GM18909 (cell line): ENCODE measurements at regions not wholly inside any gene's neighbourhood (a gene's known extent, or its start where the extent isn't known, plus 50 kb on each side); places are given as distances from the start of the nearest gene placed in this dataset.

Experiments
- ATAC-seq: cut with Tn5 transposase; IDR thresholded peaks from one replicate; pipeline ENCODE4 v1.9.1; 2021; ENCODE audit warnings: mild to moderate bottlenecking; ENCODE audit not compliant: unreplicated experiment, poor library complexity

DNA sequence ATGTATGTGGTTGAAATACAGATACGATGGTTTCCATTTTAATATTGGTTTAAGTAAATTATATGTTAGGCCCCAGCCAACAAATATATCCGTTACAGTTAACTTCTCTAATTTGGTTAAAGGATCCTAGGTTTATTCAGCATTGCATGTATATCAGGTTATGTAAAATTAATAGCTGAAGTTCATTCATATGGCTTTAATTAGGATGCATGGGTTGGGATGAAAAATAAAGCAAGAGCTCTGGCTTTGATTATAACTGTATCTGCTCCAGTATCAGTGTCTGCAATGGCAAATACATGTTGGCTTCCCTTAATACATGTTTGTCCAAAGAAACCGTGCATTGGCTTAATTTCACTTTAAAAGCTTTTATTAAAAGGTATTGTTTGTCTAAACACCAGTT, 435.7 kb upstream of the SETBP1 start:
- no peak for ATAC-seq

DNA sequence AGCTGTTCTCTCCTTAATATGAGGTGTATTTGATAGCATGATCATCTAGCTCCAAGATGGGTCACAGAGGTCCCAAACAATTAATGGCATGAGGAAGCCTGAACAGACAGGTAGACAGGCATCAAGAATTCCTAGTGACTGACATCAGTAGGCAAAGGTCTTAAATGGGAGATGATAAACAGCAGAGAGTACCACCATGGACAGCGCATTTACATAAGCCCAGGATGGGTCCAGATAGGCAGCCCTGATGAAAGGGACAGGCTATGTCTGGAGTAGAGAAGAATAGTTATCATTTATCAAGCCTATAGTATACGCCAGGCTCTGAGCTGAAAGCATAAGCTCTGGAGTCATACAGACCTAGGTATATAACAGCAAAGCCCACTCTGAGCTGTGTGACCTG, 434.7 kb upstream of the SETBP1 start:
- no peak for ATAC-seq

DNA sequence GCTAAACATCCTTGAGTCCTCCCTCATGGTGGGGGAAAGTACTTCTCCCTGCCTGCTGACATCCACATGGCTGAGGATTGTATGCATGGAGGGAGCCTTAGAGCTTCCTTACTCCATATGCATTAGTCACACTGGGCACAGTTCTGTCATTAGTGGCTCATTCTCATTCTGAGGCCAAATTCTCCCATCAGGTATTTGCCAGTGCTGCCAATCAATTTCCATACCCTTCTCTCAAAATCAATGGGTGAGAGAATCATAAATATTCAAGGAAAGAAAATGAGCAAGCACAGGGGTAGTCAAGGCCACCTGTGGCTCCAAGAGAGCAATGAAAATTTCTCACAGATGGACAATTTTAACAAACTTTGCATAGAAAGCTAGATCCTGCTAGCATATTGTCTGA, 422.6 kb upstream of the SETBP1 start:
- no peak for ATAC-seq

DNA sequence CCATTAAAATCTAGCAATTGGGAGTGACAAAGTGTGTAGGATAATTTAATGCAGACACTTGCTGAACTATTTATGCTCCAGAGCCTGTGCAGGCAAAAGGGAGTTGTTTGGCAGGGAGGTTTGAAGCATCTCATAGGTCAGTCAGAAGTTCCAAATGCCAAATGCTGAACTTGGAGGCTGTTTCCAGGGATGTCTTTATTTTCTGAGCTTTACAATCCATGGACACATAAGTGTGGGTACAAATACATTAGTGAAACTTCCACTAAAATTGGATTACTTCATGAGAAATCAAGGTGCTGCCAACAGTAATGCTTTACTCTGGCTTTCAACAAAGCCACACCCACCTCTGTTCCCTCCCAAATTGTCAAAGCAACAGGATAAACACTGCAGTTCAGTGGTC, 422.1 kb upstream of the SETBP1 start:
- no peak for ATAC-seq

DNA sequence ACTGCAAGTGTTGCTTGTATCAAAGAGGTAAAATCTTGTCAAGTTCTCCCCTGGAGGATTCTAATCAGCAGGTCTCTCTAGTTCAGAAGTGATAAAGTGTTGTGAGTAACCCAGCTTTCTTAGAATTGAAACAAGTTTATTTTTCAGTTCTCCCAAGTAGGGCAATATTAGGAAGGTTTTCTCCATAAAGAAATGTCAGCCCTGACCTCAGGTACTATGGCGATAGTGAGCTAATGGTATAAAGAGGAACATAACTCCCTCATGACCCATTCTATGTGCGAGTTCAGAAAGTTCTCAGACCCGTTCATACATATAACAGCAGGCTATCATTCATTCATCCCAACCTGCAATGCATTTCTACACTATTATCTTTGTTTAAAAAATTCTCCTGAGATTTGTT, 421.1 kb upstream of the SETBP1 start:
- no peak for ATAC-seq

DNA sequence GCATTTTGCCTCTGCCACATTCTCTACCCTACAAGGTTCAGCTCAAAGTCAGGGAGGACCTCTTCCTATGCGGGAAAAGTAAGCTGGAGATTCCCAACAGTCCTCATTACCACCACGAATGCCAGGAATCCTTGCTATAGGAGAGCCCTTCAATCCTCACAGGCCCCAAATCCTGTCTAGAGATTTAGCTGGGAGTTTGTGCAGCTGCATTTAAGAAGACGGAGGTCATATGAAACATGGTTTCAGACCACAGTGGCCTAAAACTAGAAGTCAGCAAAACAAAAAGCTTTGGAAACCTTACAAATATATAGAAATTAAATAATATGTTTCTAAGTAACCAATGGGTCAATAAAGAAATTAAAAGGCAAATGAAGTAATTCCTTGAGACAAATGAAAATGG, 415.3 kb upstream of the SETBP1 start:
- ATAC-seq, result no peak

DNA sequence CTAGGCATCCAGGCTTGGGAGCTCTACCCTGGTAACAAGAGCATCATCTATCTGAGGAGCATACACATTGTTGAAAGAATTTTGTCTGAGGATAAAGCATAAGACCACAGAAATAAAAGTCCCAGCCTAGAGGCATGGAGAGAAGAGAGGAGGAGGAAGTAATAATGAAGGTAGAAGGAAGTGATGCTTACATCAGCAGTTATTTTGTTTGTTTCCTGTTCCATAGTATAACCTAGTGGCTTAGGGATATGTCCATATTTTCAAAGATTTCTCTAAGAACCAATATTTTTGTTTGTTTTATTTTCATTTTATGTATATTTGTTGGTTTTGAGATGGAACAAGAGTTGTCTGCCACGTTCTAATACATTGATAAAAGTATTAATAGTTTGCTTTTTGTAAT, 407.4 kb upstream of the SETBP1 start:
- no peak for ATAC-seq

DNA sequence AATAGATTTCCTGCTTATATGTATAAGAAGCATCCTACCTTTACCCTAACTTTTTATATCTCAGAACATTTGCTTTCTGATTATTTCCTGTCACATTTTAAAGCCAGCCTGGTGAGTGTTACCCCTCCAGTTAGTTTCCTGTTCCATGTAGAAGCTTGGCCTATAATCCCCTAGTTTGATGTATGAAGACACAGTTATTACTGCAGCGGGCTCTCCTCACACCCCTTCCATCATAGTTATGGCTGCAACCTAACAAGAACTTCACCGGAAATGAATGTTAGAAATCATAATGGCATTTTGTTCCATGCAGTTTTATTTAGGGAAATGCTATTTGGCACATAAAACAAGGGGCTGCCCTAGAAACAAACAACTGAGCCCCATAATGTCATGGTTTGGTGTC, 400.2 kb upstream of the SETBP1 start:
- no peak for ATAC-seq

DNA sequence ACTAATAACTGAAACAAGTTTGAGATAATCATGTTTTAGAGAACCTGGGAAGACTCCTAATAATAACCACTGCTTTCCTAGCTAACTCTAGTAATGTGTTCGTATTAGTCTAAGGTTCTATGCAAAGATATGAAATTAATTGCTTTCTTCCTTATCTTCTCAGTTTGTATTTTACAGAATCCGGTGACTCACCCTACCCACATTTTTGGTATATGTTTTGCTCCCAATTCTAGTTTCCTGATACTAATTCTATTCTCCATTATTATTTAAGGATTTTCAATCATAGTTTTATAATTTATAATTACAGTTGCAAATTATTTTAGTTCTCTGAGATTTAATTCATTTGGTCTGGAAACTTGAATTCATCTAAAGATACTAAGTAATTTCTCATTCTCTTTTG, 394.6 kb upstream of the SETBP1 start:
- no peak for ATAC-seq

DNA sequence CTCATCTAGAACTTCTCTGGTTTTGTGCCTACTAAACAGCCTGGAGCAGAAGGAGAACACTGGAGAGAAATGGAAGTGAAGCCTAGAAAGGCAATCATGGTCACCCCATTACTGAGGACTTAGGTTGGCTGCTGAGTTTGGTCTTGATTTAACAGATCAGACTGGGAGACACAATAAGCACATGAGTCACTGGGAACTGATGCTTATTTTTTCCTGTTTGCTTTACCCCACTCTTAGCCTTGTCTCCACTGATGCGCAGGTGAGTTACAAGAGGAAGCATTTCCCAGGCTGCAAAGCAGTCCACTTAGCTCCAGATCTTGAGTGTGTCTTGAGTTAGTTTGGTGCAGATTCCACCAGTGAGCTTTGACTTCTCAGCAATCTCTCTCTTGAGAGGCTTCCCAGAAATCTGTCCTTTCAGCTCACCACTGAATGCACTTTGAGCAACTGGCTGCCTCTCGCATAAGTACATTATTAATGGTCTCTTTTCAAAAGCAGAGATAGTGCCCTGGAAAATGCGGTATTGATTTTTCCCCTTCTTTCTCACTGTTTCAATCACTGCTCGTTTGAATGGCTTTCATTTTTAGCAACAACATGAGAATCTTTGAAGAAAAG, 390.2 kb upstream of the SETBP1 start:
- no peak for ATAC-seq

DNA sequence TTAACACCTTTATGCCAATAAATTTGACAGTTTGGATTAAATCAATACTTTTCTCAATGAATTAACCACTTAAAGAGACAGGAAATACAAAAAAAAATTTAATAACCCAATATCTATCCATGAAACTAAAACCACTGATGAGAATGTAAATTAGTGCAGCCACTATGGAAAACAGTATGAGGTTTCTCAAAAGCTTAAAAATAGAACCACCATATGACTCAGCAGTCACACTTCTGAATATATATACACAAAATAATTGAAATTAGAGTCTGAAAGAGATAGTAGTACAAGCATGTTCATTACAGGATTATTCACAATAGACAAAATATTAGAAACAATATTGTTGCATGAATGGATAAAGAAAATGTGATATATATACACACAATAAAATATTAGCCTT, 382.1 kb upstream of the SETBP1 start:
- ATAC-seq, result no peak

DNA sequence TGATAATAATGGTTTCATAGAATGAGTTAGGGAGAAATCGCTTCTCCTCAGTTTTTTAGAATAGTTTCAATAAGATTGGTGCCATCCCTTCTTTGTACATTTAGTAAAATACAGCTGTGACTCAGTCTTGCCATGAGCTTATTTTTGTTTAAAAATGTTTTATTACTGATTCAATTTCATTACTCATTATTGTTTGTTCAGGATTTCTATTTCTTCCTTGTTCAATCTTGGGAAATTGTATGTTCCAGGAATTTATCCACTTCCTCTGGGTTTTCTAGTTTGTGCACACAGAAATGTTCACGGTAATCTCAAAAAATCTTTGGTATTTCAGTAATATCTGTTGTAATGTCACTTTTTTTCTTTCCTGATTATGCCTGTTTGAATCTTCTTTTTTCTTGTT, 371.5 kb upstream of the SETBP1 start:
- no peak for ATAC-seq

DNA sequence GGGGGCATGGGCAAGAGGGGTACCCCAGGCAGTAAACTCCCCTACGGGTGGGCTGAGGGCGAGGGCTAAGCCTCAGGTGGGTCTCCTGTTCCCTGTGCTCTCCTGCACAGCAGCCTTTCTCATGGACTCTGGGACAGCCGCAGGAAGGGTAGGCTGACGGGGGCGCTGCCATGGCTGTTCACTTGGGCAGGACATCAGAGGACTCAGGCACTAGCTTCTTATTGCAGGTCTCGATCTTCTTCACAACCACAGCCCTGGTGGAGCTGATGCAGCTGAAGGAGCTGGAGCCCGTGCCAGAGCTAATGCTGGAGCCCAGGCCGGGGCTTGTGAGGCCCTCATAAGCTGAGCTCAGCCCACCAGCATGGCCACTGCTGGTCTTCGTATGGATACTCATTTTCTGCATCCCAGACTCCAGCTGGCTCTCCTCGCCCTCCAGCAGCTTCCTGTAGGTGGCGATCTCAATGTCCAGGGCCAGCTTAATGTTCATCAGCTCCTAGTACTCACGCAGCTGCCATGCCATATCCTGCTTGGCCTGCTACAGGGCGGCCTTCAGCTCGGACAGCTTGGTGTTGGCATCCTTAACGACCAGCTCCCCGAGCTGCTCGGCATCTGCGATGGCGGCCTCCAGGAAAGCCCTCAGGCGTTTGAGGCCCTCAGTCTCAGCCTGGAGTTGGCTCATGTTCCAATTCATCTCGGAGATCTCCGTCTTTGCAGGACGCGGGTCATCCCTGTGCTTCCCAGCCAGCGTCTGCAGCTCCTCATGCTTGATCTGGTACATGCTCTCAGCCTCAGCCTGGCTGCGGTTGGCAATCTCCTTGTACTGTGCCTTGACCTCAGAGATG, 359.8 kb upstream of the SETBP1 start:
- no peak for ATAC-seq

DNA sequence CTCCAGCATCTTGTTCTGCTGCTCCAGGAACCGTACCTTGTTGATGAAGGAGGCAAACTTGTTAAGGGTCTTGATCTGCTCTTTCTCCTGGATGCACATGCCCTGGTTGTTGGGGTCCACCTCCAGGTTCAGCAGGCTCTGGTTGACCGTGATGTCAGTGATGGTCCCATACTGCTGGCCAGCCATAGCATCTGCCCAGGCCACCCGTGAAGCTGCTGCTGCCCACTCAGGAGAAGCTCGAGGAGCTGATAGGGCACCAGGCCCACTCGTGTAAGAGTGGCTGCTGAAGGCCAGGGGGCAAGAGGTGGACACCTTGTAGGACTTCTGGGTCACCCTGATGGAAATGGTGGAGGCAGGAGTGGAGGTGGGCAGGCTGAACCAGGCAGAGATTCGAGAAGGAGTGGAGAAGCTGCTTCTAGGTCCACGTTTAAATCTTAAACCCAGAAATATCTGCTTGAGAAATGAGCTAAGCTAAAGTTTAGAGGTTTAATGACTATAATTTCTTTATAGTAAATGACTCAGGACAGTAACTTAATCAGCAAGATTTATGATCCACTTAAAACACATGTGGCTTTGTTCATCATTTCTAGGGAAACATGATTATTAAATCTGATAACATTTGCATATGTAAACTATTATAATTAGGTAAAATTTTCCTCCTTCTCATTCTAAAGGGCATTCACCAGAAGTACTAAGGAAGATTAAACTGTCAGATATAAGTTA, 358.7 kb upstream of the SETBP1 start:
- no peak for ATAC-seq

DNA sequence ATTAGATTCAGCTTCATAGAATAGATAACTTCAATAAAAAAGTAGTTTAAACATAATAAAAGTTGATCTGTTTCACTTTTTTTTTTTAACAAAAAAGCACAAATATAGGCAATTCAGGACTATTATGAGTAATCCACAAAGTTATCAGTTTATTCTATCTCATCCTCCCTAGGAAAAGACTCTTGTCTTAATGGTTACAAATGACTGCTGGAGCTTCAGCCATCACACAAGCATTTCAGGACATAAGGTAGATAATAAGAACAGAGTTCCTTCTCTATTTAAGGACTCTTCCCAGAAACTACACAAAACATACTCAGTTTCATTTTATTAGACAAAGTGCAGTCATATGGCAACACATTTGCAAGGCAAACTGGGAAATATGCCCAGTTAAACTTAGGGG, 357.6 kb upstream of the SETBP1 start:
- no peak for ATAC-seq

DNA sequence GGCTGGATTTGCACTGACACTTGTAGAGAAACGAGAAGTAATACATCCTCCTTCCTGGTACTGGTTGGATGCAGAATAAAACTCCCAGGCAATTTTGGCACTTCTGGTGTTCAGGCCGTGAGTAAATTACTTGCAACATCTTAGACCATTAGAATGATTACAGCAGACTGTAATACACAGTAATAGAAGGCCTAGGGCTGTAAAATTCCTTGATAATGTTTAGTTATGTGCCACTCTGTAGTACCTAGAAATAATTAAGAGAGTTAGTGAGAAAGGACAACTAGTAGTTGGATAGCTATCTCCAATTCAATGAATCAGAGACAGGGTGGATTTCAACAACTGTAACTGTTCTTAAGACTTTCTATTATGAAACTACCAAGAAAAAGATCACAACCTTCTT, 356.3 kb upstream of the SETBP1 start:
- no peak for ATAC-seq

DNA sequence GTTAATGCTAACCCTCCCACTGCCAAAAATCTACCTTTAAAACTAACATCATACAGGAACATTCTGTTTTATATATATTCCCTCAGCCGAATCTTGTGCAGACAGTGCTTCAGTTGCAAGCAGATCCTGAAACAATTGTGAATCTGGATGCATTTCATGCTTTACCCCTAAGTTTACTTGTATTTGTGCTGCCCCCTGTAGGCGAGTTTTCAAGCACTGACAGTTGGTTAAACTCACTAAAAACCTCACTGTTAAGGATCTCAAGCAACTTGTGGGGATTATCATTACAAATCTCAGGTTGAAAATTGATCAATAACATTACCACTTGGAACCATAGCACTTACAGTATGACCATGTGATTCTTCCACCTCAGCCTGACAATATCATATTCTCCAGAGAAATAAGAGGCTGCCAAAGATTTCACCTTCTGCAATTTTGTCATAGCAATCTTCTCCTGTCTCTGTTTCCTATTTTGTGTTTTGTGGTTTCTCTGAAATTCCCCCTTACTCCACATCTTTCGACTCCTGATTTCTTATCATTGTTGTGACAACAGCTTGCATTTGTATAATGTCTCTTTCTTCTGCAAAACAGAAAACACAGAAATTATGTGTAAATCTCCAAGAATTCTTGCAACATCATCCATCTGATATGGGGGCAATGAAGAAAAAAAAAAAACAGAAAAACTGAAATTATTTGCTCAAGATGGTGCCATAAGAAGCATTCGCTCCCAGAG, 354.6 kb upstream of the SETBP1 start:
- ATAC-seq, result no peak

DNA sequence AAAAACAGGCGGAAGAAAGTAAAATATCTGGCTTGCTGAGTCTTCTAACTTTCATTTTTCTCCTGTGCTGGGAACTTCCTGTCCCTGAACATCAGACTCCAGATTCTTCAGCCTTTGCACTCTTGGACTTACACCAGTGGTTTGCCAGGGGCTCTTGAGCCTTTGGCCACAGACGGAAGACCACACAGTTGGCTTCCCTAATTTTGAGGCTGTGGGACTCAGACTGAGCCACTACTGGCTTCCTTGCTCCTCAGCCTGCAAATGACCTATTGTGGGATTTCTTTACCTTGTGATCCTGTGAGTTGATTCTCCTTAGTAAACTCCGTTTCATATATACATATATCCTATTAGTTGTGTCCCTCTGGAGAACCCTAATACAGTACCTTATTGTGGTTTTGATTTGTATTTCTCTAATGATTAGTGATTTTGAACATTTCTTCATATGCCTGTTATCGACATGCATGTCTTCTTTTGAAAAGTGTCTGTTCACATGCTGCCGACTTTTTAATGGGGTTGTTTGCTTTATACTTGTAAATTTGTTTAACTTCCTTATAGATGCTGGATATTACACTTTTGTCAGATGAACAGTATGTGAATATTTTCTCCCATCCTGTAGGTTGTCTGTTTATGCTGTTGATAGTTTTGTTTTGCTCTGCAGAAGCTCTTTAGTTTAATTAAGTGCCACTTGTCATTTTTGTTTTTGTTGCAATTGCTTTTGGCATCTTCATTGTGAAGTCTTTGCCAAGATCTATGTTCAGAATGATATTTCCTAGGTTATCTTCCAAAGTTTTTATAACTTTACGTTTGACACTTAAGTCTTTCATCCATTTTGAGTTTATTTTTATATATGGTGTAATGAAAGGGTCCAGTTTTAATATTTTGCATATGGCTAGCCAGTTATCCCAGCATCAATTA, 348.8 kb upstream of the SETBP1 start:
- no peak for ATAC-seq

DNA sequence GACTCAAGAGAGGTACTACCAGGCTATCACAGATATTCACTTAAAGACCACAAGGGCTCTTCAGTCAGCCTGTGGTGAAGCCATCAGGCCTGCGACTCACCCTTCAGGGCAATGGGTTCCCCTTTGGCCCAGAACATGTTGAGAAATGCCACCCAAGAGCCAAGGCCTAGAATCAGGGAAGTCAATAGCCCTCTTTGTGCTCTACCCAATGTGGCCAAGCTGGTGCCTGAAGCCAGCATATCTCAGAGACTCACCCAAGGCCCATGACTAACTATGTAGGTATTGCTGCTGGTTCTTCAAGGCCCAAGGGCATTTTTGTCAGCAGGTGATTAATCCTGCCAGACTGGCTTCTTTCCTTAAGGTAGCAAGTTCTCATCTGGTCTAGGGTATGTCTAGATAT, 338.9 kb upstream of the SETBP1 start:
- no peak for ATAC-seq

DNA sequence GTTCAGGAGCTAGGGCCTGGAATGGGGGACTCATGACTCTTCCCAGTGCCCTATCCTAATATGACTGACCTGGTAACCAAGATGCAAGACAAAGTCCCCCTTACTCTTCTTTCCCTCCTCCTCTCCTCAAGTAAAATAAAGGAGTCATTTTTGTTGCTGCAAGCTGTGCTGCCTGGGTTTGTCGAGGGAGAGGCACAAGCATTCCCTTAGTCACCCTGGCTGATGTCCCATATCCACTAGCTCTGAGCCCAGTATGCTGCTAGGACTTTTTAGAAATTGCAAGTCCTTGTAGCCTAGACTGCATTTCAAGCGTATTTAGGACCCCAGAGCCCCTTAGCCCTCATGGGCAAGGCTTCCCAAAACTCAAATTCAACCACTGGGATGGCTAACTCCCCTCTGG, 338.5 kb upstream of the SETBP1 start:
- ATAC-seq, result no peak
